Testis (tissue), 2 donors: ENCODE measurements at regions not wholly inside any gene's neighbourhood (a gene's known extent, or its start where the extent isn't known, plus 50 kb on each side); places are given as distances from the start of the nearest gene placed in this dataset.
A peak's percentile ranks its signal among the peaks of the same experiment; 100 is the strongest.

Experiments used
- DNase-seq: peaks from one replicate; pipeline ENCODE4 v3.0.0-alpha.2; 2019
- H3K27ac ChIP-seq, 2 donors: fragments of 200-600 bp; sonication (generic); one replicate each; pipeline ENCODE4 v1.5.1; 2019
- H3K27me3 ChIP-seq: fragments of 200-600 bp; sonication (generic); one replicate; pipeline ENCODE4 v1.5.1; 2019
- H3K36me3 ChIP-seq: fragments of 200-600 bp; sonication (generic); one replicate; pipeline ENCODE4 v1.5.1; 2017; ENCODE audit warnings: low read depth; ENCODE audit errors: missing control alignments
- H3K4me1 ChIP-seq: fragments of 200-600 bp; sonication (generic); one replicate; pipeline ENCODE4 v1.5.1; 2019
- H3K4me3 ChIP-seq, 2 donors: fragments of 200-600 bp; sonication (generic); one replicate each; pipeline ENCODE4 v1.5.1; 2017 to 2019
- H3K9me3 ChIP-seq: fragments of 200-600 bp; sonication (generic); one replicate; pipeline ENCODE4 v1.5.1; 2017
- CTCF ChIP-seq, 3 experiments: fragments of 450-650 bp in 2 of 3; fragments of 200-600 bp in 1 of 3; sonication (generic) in 1 of 3; IDR thresholded peaks; one replicate each; pipeline ENCODE4 v1.5.1; 2016 to 2019; ENCODE audit warnings: antibody characterized with exemption in 3 of 3, mild to moderate bottlenecking in 2 of 3, moderate library complexity in 1 of 3
- POLR2A ChIP-seq: fragments of 450-650 bp; IDR thresholded peaks from one replicate; pipeline ENCODE4 v1.6.1; 2017; ENCODE audit warnings: antibody characterized with exemption, mild to moderate bottlenecking, moderate library complexity
- WGBS, 2 donors: methylation state at CpG; one replicate each; pipeline ENCODE4 v1.1.5; 2018; 5-methylcytosine and 5-hydroxymethylcytosine counted together
- intact Hi-C: fragments of 100-400 bp; cut with DNase I; formaldehyde crosslinking; loops from one replicate; pipeline ENCODE4 v1.15.1; 2023; ENCODE audit warnings: low total_unique reads

GRCh38 chr4:99763635-99764101 lies 53.0 kb upstream of the DAPP1 start:
- TF ChIP-seq CTCF (IDR thresholded peaks at IDR 0.05) (no peak), POLR2A (no peak)
- Histone ChIP-seq H3K27me3 (no peaks in the 10 kb centered on the region), H3K4me3 (no peak overlapping the region), H3K9me3 (no peaks in the 10 kb centered on the region), H3K36me3 (no peaks in the 10 kb centered on the region), H3K27ac (no peak overlapping the region), H3K4me1 (no peaks in the 10 kb centered on the region)
- WGBS, 2 donors, result 42 to 50% methylated on average over 3 of the region's 3 CpGs
- intact Hi-C loops, result no loop called here
- peak; percentile 28 for DNase-seq

- no peaks in the 10 kb centered on the region for H3K4me1 ChIP-seq
- no peaks in the 10 kb centered on the region for H3K27me3 ChIP-seq
- H3K4me3 ChIP-seq, result no peak overlapping the region
- no peaks in the 10 kb centered on the region for H3K9me3 ChIP-seq
- intact Hi-C loops, result no loop called here
- WGBS, 2 donors, result 84 to 92% methylated on average over 3 of the region's 3 CpGs
- no peaks in the 10 kb centered on the region for H3K36me3 ChIP-seq
- no peak for DNase-seq
- no peak overlapping the region for H3K27ac ChIP-seq
- no peak for TF ChIP-seq CTCF (IDR thresholded peaks at IDR 0.05)
- TF ChIP-seq POLR2A, result no peak
Measured at GRCh38 chr4:99762728-99763127, 53.9 kb upstream of the DAPP1 start.

- no peak for TF ChIP-seq CTCF (IDR thresholded peaks at IDR 0.05)
- TF ChIP-seq POLR2A, result no peak
- no peaks in the 10 kb centered on the region for H3K4me1 ChIP-seq
- H3K36me3 ChIP-seq, result no peaks in the 10 kb centered on the region
- H3K9me3 ChIP-seq, result no peaks in the 10 kb centered on the region
- no peak overlapping the region for H3K4me3 ChIP-seq
- no peaks in the 10 kb centered on the region for H3K27me3 ChIP-seq
- peak overlapping the region in 1 of 2 donors; percentile 12 for H3K27ac ChIP-seq
- WGBS, 2 donors, result 37 to 59% methylated on average over 1 of the region's 1 CpG
- intact Hi-C loops, result no loop called here
- no peak for DNase-seq
Measured at GRCh38 chr4:99759988-99760387, 56.6 kb upstream of the DAPP1 start.

GRCh38 chr4:99759346-99759984 lies 57.2 kb upstream of the DAPP1 start:
- DNase-seq, result no peak

More at GRCh38 chr4:99759346-99759984, 57.2 kb upstream of the DAPP1 start:
- H3K4me1 ChIP-seq, result no peaks in the 10 kb centered on the region
- H3K4me3 ChIP-seq, result no peak overlapping the region
- no peaks in the 10 kb centered on the region for H3K36me3 ChIP-seq
- intact Hi-C loops, result no loop called here
- no peaks in the 10 kb centered on the region for H3K9me3 ChIP-seq
- peak overlapping the region in 1 of 2 donors; percentile 12 for H3K27ac ChIP-seq
- no peaks in the 10 kb centered on the region for H3K27me3 ChIP-seq
- TF ChIP-seq POLR2A, result no peak
- no peak for TF ChIP-seq CTCF (IDR thresholded peaks at IDR 0.05)
- WGBS, 2 donors, result 47 to 49% methylated on average over 5 of the region's 5 CpGs
